ENCODE measurements at regions not wholly inside any gene's neighbourhood (a gene's known extent, or its start where the extent isn't known, plus 50 kb on each side); places are given as distances from the start of the nearest gene placed in this dataset.

DNA sequence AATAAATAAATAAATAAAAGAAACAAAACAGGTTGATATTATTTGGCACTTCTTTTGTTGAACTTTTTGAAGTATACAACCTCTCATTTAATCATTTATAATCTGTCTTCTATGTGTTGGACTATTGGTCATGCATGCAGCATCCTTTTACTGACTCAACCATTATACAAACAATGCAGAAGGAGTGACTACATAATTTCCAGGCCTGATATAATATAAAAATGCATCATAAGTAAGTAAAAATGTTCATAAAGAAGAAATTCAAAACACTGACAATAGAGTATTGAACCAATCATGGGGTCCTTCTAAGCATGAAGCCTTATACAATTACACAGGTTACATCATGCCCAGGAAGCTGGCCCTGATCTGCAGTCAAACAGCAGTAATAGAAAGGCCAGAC is 141.5 kb upstream of the FN1 start:
- H3K4me3 ChIP-seq (ENCODE audit: low read depth, low read length) = no peak overlapping the region
- peaks cover 4% of the 10 kb centered on the region for H3K4me1 ChIP-seq (ENCODE audit: control insufficient read depth, insufficient read depth, low read length)
- no peaks in the 10 kb centered on the region for H3K9me3 ChIP-seq (ENCODE audit: control insufficient read depth, insufficient read depth, low read length)
- H3K27me3 ChIP-seq (ENCODE audit: control insufficient read depth, insufficient read depth, low read length) = peaks cover 4% of the 10 kb centered on the region
- H3K9ac ChIP-seq (ENCODE audit: low read depth, low read length) = no peak overlapping the region
- no peaks in the 10 kb centered on the region for H3K36me3 ChIP-seq (ENCODE audit: control insufficient read depth, insufficient read depth, low read length)

GRCh38 chr2:215576572-215576971 is 140.7 kb upstream of the FN1 start:
- peaks cover 4% of the 10 kb centered on the region for H3K27me3 ChIP-seq (ENCODE audit: control insufficient read depth, insufficient read depth, low read length)

DNA sequence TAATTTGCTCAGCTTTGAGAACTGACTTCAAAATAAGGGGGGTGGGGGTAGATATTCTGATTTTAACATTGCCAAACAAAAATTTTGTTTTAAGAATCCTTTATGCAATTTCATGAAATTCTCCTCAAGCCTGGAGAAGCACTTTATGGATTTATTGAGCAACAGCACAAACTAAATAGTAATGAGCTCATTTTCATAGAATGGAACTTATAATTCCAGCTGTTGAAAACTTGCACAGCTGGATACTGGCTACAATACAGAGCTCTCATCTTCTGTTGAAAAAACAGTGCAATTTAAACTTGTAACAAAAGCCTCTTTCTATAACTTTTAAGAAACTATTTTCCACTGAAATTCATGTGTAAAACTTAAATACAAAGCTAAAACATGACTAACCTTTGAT is 137.6 kb upstream of the FN1 start:
- Histone ChIP-seq H3K4me3 (ENCODE audit: low read depth, low read length) (no peak overlapping the region), H3K36me3 (ENCODE audit: control insufficient read depth, insufficient read depth, low read length) (no peaks in the 10 kb centered on the region), H3K27me3 (ENCODE audit: control insufficient read depth, insufficient read depth, low read length) (peaks cover 4% of the 10 kb centered on the region), H3K9ac (ENCODE audit: low read depth, low read length) (no peak overlapping the region), H3K4me1 (ENCODE audit: control insufficient read depth, insufficient read depth, low read length) (peaks cover 4% of the 10 kb centered on the region), H3K9me3 (ENCODE audit: control insufficient read depth, insufficient read depth, low read length) (no peaks in the 10 kb centered on the region)

More at GRCh38 chr2:215576572-215576971, 140.7 kb upstream of the FN1 start:
- H3K4me3 ChIP-seq (ENCODE audit: low read depth, low read length) = no peak overlapping the region
- no peaks in the 10 kb centered on the region for H3K9me3 ChIP-seq (ENCODE audit: control insufficient read depth, insufficient read depth, low read length)
- peaks cover 4% of the 10 kb centered on the region for H3K4me1 ChIP-seq (ENCODE audit: control insufficient read depth, insufficient read depth, low read length)
- H3K36me3 ChIP-seq (ENCODE audit: control insufficient read depth, insufficient read depth, low read length) = no peaks in the 10 kb centered on the region
- no peak overlapping the region for H3K9ac ChIP-seq (ENCODE audit: low read depth, low read length)

DNA sequence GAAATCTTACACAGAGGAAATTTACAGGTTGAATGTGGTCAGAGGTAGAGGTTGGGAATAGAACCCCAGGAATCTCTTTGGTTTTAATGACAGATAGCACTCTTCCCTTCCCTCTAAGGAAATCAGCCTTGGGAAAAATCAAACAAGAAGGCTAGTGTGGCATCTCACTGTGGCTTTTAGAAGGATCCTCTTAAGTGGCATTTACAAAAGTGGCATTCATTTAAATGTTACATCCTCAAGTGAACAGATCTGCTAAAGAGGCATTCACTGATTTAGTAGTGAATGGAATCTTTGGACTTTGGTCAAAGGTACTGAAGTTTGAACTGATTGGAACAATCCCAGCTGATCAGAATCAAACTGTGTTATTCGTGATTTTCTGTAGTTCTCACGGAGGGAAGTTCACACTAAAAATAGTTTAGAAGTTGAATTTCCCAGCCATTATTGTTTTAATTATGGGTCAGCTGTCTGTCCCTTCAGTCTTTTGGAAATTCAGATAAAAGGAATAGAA is 136.5 kb upstream of the FN1 start:
- Histone ChIP-seq H3K4me1 (ENCODE audit: control insufficient read depth, insufficient read depth, low read length) (peaks cover 4% of the 10 kb centered on the region), H3K9ac (ENCODE audit: low read depth, low read length) (no peak overlapping the region), H3K36me3 (ENCODE audit: control insufficient read depth, insufficient read depth, low read length) (no peaks in the 10 kb centered on the region), H3K4me3 (ENCODE audit: low read depth, low read length) (no peak overlapping the region), H3K27me3 (ENCODE audit: control insufficient read depth, insufficient read depth, low read length) (peaks cover 4% of the 10 kb centered on the region), H3K9me3 (ENCODE audit: control insufficient read depth, insufficient read depth, low read length) (no peaks in the 10 kb centered on the region)

DNA sequence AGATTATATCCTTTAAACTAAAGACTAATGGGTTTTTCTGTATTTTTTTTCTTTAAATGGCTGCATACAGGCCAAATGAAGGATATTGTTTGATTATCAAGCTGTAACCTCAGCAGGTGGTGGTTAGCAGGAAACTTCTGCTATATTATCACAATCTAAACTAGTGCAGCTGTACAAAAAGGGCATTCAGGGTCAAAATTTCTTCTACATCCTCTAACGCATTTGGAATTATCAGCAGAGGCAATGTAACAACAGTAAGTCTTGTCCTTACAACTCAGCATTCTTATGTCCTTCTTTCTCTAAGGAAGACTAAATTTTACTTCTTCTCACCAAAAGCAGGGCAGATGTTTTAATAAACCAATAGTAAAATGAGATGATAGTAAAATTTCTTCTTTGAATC is 135.8 kb upstream of the FN1 start:
- H3K4me1 ChIP-seq (ENCODE audit: control insufficient read depth, insufficient read depth, low read length) = peaks cover 3% of the 10 kb centered on the region
- H3K4me3 ChIP-seq (ENCODE audit: low read depth, low read length) = no peak overlapping the region
- H3K9ac ChIP-seq (ENCODE audit: low read depth, low read length) = no peak overlapping the region
- H3K9me3 ChIP-seq (ENCODE audit: control insufficient read depth, insufficient read depth, low read length) = no peaks in the 10 kb centered on the region
- no peaks in the 10 kb centered on the region for H3K36me3 ChIP-seq (ENCODE audit: control insufficient read depth, insufficient read depth, low read length)
- H3K27me3 ChIP-seq (ENCODE audit: control insufficient read depth, insufficient read depth, low read length) = peaks cover 4% of the 10 kb centered on the region

DNA sequence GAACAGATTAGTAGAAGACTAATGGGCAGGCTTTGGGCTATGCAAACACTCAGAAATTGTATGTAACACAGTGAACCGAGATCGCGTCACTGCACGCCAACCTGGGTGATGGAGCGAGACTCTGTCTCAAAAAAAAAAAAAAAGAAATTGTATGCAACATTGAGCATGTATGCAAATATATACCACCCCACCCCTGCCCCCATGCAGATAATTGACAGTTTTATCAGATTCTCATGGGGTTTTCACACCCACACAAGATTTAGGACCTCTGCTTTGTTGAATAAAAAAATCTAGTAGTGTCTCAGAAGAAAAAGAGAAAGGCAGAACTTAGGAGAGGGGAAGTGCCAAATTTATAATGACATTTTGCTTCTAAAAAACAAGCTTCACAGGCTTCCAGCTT is 131.6 kb upstream of the FN1 start:
- Histone ChIP-seq H3K4me1 (ENCODE audit: control insufficient read depth, insufficient read depth, low read length) (no peaks in the 10 kb centered on the region), H3K36me3 (ENCODE audit: control insufficient read depth, insufficient read depth, low read length) (no peaks in the 10 kb centered on the region), H3K9me3 (ENCODE audit: control insufficient read depth, insufficient read depth, low read length) (no peaks in the 10 kb centered on the region), H3K27me3 (ENCODE audit: control insufficient read depth, insufficient read depth, low read length) (no peaks in the 10 kb centered on the region), H3K4me3 (ENCODE audit: low read depth, low read length) (no peak overlapping the region), H3K9ac (ENCODE audit: low read depth, low read length) (no peak overlapping the region)

DNA sequence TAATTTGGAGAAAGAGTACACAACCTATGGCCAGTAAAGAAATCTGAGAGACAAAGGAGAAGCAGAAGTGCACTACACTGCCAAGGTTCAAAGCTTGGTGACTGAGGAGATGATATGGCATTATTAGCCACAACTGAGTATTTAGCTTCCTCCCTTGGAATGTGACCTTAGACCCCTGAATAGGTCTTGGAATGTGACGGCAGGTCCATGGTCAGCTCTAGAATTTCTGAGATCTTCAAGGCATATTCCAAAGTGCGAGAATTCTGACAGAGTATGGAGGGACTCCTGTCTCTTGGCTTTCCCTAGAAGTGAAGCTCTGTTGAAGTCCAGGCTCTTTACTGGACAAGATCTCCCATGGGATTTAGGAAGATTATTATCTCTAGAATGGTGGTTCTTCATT is 130.0 kb upstream of the FN1 start:
- Histone ChIP-seq H3K9me3 (ENCODE audit: control insufficient read depth, insufficient read depth, low read length) (no peaks in the 10 kb centered on the region), H3K36me3 (ENCODE audit: control insufficient read depth, insufficient read depth, low read length) (no peaks in the 10 kb centered on the region), H3K27me3 (ENCODE audit: control insufficient read depth, insufficient read depth, low read length) (no peaks in the 10 kb centered on the region), H3K4me3 (ENCODE audit: low read depth, low read length) (no peak overlapping the region), H3K9ac (ENCODE audit: low read depth, low read length) (no peak overlapping the region), H3K4me1 (ENCODE audit: control insufficient read depth, insufficient read depth, low read length) (no peaks in the 10 kb centered on the region)

DNA sequence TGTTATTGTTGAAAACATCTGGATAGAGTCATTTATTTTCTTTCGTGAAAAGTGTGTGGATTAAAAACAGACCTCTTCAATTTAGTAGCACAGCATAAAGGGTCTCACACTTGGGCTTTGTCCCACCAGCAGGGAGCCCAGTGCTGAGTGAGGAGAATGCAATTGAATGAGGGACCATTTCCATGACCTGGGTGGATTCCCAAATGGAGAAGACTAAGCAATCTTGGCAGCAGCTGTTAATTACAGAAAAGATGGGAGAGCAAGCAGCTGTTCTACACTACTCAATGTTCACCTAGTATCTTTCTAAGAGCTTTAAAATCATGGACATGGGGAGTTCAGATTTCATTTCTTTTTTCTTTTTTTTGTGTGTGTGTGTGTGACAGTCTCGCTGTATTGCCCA is 121.8 kb upstream of the FN1 start:
- Histone ChIP-seq H3K36me3 (ENCODE audit: control insufficient read depth, insufficient read depth, low read length) (no peaks in the 10 kb centered on the region), H3K9ac (ENCODE audit: low read depth, low read length) (no peak overlapping the region), H3K4me3 (ENCODE audit: low read depth, low read length) (no peak overlapping the region), H3K27me3 (ENCODE audit: control insufficient read depth, insufficient read depth, low read length) (no peaks in the 10 kb centered on the region), H3K9me3 (ENCODE audit: control insufficient read depth, insufficient read depth, low read length) (no peaks in the 10 kb centered on the region), H3K4me1 (ENCODE audit: control insufficient read depth, insufficient read depth, low read length) (no peaks in the 10 kb centered on the region)

DNA sequence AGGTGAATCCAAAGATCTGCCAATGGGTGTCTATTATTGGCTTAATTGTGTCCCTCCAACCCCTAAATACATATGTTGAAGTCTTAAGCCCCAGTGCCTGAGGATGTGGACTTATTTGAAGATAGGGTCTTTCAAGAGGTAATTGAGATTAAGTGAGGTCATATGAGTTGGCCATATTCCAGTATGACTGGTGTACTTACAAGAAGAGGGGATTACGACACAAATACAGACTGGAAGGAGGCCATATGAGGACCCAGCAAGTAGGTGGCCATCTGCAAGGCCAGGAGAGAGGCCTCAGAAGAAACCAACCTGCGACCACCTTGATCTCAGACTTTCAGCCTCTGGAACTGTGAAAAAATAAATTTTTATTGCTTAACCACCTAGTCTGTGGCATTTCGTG is 121.1 kb upstream of the FN1 start:
- Histone ChIP-seq H3K4me3 (ENCODE audit: low read depth, low read length) (no peak overlapping the region), H3K9ac (ENCODE audit: low read depth, low read length) (no peak overlapping the region), H3K36me3 (ENCODE audit: control insufficient read depth, insufficient read depth, low read length) (no peaks in the 10 kb centered on the region), H3K9me3 (ENCODE audit: control insufficient read depth, insufficient read depth, low read length) (no peaks in the 10 kb centered on the region), H3K27me3 (ENCODE audit: control insufficient read depth, insufficient read depth, low read length) (no peaks in the 10 kb centered on the region), H3K4me1 (ENCODE audit: control insufficient read depth, insufficient read depth, low read length) (no peaks in the 10 kb centered on the region)

DNA sequence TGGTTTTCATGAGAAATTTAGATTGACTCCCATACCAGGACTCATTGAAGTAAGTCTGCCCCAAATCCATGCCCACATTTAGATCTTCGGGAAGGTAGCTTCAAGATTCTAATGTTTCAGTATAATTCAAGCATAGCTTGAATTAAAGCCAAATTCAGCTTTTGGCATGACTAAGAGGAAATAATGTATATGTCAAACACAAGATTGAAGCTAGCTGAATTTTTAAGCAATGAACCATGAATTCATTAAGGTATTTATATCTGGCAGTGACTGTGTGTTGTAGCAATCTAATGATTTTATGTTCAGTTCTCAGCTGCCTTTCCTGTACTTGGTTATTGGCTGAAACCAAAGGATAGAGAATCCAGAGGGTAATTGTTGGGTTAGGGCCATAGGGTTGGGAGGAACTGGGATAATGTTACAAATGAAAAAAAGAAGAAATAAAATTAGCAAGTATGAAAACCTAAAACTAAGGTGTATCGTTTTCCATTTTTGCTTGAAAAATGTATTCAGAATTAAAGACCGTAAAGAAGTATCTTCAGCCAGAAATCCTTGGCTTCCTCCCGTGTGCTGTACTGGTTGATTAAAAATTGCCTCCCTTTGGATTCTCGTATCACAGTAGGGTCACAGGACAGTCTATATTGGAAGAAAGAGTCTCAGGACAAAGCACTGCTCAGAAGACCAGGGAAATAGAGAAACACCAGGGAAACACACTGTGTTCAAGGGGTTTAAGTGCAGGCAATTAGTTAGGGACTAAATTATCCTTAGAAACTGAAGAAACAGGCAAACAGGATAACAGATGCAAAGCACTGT is 119.0 kb upstream of the FN1 start:
- Histone ChIP-seq H3K4me1 (ENCODE audit: control insufficient read depth, insufficient read depth, low read length) (no peaks in the 10 kb centered on the region), H3K4me3 (ENCODE audit: low read depth, low read length) (no peak overlapping the region), H3K9me3 (ENCODE audit: control insufficient read depth, insufficient read depth, low read length) (no peaks in the 10 kb centered on the region), H3K27me3 (ENCODE audit: control insufficient read depth, insufficient read depth, low read length) (no peaks in the 10 kb centered on the region), H3K36me3 (ENCODE audit: control insufficient read depth, insufficient read depth, low read length) (no peaks in the 10 kb centered on the region), H3K9ac (ENCODE audit: low read depth, low read length) (no peak overlapping the region)

- H3K4me3 ChIP-seq (ENCODE audit: low read depth, low read length) = no peak overlapping the region
- no peaks in the 10 kb centered on the region for H3K27me3 ChIP-seq (ENCODE audit: control insufficient read depth, insufficient read depth, low read length)
- H3K9ac ChIP-seq (ENCODE audit: low read depth, low read length) = no peak overlapping the region
- no peaks in the 10 kb centered on the region for H3K36me3 ChIP-seq (ENCODE audit: control insufficient read depth, insufficient read depth, low read length)
- no peaks in the 10 kb centered on the region for H3K9me3 ChIP-seq (ENCODE audit: control insufficient read depth, insufficient read depth, low read length)
- no peaks in the 10 kb centered on the region for H3K4me1 ChIP-seq (ENCODE audit: control insufficient read depth, insufficient read depth, low read length)
Measured at GRCh38 chr2:215553946-215554345, 118.1 kb upstream of the FN1 start.

GRCh38 chr2:215552144-215552580 is 116.3 kb upstream of the FN1 start:
- H3K36me3 ChIP-seq (ENCODE audit: control insufficient read depth, insufficient read depth, low read length) = no peaks in the 10 kb centered on the region
- peaks cover 8% of the 10 kb centered on the region for H3K4me1 ChIP-seq (ENCODE audit: control insufficient read depth, insufficient read depth, low read length)
- H3K9me3 ChIP-seq (ENCODE audit: control insufficient read depth, insufficient read depth, low read length) = no peaks in the 10 kb centered on the region
- no peaks in the 10 kb centered on the region for H3K27me3 ChIP-seq (ENCODE audit: control insufficient read depth, insufficient read depth, low read length)
- no peak overlapping the region for H3K4me3 ChIP-seq (ENCODE audit: low read depth, low read length)
- H3K9ac ChIP-seq (ENCODE audit: low read depth, low read length) = no peak overlapping the region

Data from iPS-15b (cell line).